PC-3 (cell line): ENCODE measurements at regions not wholly inside any gene's neighbourhood (a gene's known extent, or its start where the extent isn't known, plus 50 kb on each side); places are given as distances from the start of the nearest gene placed in this dataset.

ENCODE experiments used
- CTCF ChIP-seq: fragments of 300-600 bp; sonication (generic); conservative IDR thresholded peaks from 2 replicates; pipeline ENCODE4 v1.5.1; 2017; ENCODE audit warnings: antibody characterized with exemption, low read depth, mild to moderate bottlenecking, low read length
- EZH2 ChIP-seq: fragments of 300-600 bp; sonication (generic); IDR thresholded peaks from one replicate; pipeline ENCODE4 v1.6.1; 2017; ENCODE audit warnings: antibody characterized with exemption, mild to moderate bottlenecking, low read length; ENCODE audit not compliant: unreplicated experiment
- EZH2phosphoT487 ChIP-seq: fragments of 300-600 bp; sonication (generic); IDR thresholded peaks from 2 replicates; pipeline ENCODE4 v1.6.1; 2018; ENCODE audit warnings: mild to moderate bottlenecking, antibody characterized with exemption, low read length, borderline replicate concordance

GRCh38 chr11:25252854-25253253, 756.0 kb downstream of the LUZP2 start:
- TF ChIP-seq CTCF = no peak
- TF ChIP-seq EZH2phosphoT487 = no peak
- TF ChIP-seq EZH2 = no peak
